GM19397 (cell line): ENCODE measurements at regions not wholly inside any gene's neighbourhood (a gene's known extent, or its start where the extent isn't known, plus 50 kb on each side); places are given as distances from the start of the nearest gene placed in this dataset.
"Not testable (repeated sequence)": the region's sequence is repeated elsewhere in the genome, so short reads cannot be mapped to it uniquely, and the experiment has no call there.

Experiments
- ATAC-seq: cut with Tn5 transposase; IDR thresholded peaks from one replicate; pipeline ENCODE4 v1.9.1; 2021; ENCODE audit warnings: mild to moderate bottlenecking, moderate library complexity; ENCODE audit not compliant: unreplicated experiment

DNA sequence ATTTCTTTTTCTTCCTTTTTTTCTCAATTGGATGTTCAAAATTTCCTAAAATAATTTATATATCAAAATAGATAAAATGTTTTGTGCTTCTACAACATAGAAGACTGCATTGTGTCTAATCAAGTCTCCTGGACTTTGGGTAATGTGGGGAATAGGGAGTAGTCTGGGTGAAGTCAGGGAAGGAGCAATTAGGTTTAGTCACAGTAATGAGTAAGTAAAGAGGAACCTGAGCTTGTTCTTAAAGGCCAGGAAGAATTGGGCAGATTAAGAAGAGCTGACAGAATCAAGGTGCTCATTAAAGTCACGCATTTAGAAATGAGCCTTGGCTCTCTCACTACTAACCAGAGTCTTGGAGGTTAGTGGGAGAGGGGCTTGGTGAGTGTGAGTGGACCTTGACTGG lies 233.3 kb upstream of the SSTR1 start:
- ATAC-seq, result no peak

DNA sequence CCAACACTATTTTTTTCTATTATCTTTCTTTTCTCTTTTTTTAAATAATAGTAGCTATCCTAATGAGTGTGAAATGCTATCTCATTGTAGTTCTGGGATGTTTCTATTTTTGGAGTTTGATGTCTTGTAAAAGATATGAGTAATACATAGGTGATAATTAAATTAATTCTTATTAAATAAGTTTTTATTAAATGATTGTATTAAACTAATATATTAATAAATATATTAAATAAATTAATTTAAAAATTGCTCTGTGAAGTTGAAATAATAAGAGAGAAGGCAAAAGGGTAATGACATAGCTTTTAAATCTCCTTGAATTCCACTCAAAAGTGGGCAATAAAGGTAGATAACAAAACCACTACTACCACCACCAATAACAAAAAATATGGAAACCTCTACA lies 230.2 kb upstream of the SSTR1 start:
- ATAC-seq, result no peak

DNA sequence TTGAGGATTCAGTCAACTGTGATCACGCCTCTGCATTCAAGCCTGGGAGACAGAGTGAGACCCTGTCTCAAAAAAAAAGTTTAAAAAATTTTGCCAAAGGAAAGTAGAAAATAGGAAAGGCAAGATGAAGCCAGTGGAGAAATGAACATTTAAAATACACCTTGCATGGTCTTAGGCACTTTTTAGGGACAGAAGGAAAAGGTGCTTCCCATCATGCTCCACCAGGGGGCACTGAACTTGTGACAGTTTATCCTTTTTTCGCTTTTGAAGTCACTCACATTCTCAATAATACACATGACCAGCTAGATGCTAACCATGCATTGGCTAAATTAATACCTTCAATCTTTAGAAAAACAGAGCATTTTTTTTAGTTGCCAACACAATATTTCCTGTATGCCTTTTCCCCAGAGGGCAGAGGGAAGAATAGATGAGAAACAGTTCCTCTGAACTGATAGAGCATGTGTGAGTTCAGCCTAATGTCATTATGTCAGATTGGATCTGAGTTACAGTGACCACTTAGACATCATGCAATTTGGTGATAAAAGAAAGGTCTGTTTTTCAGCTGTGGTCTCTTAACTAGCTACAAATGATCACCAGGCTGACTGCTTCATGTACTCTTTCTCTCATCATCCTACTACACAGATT lies 221.8 kb upstream of the SSTR1 start:
- ATAC-seq, result peak; percentile 64

DNA sequence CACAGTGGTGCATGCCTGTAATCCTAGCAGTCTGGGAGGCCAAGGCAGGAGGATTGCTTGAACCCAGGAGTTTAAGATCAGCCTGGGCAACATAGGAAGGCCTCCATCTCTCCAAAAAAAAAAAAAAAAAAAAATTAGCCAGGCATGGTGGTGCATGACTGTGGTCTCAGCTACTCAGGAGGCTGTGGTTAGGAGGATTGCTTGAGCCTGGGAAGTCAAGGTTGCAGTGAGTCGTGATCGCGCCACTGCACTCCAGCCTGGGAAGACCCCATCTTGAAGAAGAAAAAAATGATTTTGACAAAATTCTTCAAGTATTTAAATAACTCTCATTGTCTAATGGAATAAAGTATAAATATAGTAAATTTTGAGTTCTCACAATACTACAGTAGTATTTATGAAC lies 219.2 kb upstream of the SSTR1 start:
- ATAC-seq, result no peak

DNA sequence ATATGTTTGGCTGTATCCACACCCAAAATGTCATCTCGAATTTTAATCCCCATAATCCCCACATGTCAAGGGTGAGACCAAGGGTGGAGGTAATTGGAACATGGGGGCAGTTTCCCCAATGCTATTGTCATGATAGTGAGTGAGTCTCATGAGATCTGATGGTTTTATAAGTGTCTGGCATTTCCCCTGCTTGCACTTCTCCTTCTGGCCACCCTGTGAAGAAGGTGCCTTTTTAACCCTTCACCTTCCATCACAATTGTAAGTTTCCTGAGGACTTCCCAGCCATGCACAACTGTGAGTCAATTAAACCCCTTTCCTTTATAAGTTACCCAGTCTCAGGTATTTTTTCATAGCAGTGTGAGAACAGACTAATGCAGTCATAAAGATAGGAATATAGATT lies 216.7 kb upstream of the SSTR1 start:
- ATAC-seq, result no peak

DNA sequence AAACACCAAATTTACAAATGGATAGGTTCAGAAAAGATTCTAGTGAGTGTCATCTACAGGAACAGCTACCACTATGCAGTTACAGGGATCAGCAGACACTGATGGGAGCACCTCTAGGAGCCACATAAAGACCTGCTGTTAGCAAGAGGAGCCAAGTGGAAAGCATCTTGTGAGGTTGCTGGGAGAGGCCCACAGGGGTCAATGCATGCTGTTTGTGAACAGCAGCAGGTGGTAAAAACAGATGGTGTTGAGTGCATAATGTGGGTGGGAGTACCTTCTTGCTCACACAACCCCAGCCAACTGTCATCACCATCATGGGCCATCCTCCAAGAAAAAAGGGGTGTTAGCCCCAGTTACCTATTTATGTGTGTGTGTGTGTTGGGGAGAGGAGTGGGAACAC lies 215.2 kb upstream of the SSTR1 start:
- ATAC-seq, result no peak

DNA sequence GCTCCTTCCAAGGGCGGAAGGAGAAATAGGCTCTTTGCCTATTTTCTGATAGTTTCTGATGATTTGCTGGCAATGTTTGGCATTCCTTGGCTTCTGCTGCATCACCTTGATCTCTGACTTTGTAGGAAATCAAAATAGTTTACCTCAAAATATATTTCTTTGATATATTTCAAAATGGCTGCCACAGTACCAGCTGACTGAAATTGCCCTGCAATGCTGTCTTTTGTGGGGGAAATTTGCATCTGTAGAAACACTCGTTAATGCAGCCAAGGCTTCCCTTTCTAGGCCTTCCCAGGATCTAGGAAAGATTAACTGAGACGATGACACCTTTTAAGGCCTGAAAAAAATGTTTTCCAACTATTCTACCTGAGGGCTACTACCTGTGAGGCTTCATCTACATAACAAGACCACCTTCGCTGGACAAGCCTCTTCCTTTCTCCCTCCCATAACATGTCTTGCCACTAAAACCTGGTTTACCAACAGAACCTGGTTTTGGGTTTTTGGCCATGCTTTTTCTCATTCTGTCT lies 212.8 kb upstream of the SSTR1 start:
- no peak for ATAC-seq

DNA sequence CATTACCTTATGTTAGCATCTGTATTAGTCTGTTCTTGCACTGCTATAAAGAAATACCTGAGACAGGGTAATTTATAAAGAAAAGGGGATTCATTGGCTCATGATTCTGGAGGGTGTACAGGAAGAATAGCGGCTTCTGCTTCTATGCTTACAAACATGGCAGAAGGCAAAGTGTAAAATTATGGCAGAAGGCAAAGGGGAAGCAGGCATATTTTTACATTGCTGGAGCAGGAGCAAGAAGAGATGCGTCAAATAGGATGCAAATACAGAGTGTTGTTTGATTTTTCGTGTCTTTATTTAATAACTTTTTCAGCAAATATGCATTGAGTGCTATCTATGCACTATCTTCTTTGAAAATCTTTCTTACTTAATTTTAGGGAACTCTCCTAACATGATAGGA lies 210.7 kb upstream of the SSTR1 start:
- no peak for ATAC-seq

DNA sequence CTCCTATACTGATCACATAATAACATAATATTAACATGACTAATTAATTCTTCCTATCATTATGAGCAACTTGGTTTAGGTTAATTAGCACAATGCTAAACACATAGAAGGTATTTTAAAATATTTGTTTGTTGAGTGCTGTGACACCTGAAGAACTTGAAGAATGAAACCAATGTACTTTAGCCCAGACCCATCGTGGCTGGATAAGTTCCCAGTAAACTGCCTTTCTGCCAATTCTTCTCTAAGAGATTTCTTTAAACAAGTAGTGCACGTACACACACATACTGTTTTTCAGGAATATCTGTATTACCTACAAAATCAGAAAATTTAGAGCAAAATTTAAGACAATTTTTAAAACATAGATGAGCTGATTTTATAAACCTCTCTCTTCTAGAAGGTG lies 207.4 kb upstream of the SSTR1 start:
- no peak for ATAC-seq

DNA sequence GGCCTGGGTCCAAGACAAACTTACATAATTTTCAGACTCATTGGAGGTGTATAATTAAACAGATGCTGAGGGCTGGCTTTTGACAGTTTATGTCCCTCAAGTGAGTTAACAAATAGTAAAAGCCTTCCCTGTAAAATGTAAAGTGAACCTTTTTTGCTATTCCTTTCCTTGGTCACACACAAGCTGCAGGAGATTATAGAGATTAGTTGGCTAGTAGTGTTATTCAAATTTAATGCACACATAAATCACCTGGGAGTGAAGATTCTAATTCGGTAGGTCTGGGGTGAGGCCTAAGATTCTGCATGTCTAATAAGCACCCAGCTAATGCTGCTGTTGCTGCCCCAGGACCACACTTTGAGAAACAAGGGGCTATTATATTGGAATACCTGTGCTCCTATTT lies 206.2 kb upstream of the SSTR1 start:
- ATAC-seq, result no peak

DNA sequence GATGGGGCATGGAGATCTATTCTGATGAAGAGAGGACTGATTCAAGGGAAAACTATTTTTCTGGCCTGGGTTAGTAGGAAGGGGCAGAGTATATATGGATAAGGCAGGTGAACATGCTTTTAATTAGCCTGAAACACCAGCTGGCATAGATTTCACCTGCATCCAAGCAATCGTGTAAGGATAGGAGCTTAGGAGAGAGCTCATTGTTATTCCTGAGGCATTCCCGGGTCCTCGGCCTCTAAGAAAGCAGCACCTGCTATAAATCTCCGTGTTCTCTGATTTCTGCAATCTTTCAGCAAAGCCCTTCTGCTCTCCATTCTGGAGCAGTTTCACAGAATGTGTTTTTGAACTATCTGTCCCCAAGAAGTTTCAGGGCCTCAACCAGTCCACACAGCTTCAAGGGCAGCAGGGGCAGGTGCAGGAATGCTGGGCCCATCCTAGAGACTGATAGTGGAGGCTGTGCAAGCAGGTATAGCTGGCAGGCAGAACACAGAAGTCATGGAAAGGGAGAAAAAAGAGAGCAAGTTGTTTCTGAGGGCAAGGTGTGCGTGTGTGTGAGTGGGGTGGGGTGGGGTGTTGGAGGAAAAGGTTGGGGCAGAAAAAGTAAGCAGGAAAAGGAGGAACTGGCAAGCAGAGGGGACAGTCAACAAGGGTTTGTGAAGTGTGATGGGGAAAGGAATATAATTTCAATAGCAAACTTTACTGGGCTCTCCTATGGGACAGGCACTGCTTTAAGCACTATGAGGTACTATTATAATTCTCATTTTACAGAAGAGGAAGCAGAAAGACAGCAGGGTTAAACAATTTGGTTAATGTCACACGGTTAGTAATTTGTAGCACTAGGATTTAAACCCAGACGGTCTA lies 203.7 kb upstream of the SSTR1 start:
- ATAC-seq, result no peak

DNA sequence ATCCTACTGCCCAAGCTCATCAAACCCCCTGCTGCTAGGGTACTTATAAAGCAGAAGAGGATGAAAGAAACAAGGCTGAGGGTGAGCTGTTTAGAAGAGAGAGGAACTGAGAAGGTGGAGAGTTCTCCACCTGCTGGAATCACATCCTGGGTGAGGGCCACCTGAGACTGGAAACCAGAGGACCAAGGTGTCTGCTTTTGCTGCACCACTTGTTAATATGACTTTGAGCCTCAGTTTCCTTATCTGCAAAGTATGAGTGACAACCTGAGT lies 203.2 kb upstream of the SSTR1 start:
- ATAC-seq, result no peak

DNA sequence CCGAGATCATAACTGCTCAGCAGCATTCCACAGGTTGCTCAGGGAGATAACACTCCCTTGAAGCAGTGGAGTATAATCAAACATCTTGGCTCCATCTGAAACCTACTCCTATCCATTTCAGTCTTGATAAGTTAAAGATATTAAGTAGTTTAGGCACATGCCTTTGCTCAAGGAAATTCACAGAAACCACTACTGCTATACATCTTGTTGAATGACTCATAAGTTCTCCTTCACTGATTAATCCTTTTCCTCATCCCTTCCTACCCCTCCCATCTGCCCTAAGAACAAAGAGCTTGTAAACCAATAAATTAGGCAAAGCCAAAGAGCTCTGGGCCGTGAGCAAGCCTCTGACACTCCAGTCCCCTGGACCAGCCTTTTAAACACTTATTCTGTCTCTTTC lies 196.5 kb upstream of the SSTR1 start:
- not testable (repeated sequence) for ATAC-seq

DNA sequence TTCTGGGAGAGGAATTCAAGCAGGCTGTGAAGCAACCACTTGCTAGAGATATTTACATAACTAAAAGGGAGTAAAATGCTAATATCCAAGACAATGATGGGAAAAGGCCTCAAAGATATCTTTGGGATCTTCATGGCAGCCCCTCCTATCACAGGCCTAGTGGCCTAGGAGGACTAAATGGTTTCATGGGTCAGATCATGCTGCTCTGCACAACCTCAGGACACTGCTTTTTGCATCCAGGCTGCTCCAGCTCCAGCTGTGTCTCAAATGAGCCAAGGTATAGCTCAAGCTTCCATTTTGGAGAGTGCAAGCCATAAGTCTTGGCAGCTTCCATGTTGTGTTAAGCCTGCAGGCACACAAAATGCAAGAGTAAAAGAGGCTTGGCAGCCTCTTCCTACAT lies 195.6 kb upstream of the SSTR1 start:
- no peak for ATAC-seq

DNA sequence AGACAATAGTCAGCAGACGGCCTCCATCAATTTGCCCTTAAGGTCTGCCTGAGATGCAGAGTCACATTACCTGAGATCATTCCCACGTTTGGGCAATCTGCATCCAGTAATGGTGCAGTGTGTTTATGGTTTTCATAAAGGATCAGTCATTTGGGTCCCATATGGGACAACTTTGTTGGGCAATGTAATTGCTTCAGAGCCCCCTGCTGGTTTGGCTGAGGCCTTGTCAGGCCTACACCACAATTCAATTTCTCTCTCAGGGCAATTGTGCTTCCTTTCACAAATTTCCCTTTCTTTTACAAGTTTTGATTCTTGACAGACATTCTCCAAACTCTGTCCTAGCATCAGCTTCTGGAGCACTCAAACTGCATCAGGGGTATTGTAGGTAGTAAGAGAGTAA lies 191.2 kb upstream of the SSTR1 start:
- no peak for ATAC-seq

DNA sequence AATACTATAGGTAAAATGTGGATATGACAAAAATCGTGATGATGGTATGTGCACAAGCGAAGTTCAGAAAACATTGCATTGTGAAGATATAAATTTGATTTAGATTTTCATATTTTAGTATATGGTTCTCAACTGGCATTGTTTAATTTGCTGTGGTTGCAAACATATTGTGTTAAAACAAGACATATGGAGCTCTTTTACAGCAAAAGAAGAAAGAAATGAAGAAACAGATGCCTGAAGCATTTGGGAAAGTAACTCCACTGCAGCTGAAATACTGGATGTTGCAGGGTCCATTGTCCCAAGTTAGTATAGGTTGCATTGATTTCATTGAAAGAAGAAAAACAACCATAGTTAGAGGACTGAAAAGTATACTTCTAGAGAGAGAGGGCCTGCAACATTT lies 185.8 kb upstream of the SSTR1 start:
- ATAC-seq, result no peak

DNA sequence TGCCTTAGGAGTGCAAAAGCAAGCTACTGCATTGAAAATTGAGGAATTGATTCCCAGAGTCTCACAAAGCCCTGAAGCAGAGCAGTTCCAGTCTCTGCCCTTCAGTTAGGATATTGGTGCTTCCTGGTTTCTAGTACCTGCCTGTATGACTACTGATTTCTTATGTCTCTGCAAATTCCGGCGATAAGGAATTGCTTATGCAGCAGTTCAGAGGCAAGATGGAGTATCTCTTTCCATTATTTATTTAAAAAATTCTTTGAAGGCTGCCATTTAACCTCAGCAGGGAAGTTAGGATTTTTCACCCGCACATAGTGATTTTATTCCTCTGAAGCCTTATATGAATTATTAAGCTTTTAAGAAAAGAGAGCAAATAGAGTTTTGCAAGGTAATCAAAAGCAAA lies 184.9 kb upstream of the SSTR1 start:
- no peak for ATAC-seq

DNA sequence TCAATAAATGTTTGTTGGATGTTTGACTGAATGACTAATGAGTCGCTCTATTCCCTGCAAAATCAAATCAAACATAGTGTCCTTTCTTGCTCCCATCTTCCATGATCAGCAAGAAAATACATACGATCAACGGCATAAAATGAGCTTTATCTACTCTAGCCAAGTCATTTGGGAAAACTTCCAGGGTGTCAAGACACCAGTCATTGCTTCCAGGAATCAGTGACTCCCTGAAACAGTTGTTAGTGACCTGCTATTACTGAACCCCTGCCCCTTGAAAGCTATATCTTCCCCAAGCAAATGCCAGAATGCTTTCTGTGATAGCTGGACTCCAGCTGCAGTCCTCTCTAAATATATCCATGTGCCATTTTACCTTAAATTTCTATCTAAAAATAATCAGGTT lies 169.5 kb upstream of the SSTR1 start:
- ATAC-seq, result no peak

DNA sequence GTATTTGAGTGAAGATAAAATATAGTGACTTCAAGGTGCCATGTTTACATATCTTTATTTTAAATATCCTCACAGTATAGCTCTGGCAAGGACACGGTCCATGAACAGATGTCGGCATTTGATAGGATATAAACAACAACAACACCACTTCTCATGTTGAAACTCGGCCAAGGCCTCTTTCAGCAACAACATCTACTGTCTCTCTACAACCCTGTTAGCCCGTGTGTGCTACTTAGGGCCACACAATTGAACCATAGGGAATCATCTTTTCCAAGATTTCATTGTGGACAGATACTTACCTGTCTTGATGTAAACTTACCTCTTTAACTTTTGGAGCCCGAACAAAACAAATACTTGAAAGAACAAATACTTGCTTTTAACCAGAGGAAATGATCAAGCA lies 168.7 kb upstream of the SSTR1 start:
- no peak for ATAC-seq

DNA sequence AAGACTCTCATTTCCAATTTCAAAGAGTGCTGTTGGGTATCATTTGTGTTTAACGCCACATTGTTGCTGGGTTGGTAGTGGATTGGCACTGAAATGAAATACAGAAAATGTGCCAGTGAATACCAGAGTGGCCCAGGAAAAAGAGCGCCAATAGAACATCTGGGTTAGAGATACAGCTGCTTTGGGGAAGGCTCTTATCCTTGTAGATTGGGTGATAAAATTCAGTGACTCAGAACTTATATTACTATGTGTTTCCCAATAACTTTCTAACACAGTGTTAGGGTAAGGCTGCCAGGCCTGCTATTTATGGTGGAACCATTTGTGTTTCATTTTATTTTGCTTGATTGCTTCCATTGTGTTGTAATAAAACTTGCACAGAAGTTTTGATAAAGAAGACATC lies 168.2 kb upstream of the SSTR1 start:
- ATAC-seq, result no peak

DNA sequence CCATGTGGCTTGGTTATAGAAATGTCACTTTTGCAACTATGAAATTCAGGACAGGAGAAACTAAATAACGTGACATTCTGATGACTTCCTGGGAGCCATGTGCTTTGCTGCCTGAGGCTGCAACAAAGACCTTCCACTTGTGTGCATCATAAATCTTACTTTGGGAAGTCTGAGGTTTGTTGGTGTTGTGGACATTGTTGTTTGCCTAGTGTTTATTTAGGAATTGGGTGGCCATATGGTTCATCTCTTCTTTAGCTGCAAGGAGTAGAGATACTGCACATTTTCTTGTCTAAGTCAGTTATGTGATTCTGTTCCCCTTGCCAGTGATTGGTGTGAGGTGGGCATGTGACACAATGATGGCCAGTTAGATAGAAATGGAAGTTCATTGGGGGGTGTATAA lies 167.3 kb upstream of the SSTR1 start:
- ATAC-seq, result no peak

DNA sequence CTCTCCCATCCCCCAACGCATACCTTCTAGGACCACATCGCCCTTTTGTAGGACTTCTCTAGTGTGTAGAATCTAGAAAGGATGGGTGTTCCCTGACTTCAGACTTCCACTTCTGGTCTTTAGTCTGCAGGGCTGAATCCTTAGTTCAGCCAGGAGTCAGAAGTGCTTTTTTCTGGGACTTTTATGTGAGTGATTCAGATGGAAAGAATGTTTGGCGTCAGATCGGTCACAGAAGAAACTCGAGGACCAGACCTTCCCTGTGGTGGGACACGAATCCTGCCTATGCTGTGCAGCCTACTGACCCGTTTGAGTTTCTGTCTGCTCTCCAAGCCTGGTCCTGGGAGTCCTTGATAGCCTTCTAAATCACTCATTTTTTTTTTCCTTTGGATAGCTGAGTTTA lies 165.4 kb upstream of the SSTR1 start:
- ATAC-seq, result no peak

DNA sequence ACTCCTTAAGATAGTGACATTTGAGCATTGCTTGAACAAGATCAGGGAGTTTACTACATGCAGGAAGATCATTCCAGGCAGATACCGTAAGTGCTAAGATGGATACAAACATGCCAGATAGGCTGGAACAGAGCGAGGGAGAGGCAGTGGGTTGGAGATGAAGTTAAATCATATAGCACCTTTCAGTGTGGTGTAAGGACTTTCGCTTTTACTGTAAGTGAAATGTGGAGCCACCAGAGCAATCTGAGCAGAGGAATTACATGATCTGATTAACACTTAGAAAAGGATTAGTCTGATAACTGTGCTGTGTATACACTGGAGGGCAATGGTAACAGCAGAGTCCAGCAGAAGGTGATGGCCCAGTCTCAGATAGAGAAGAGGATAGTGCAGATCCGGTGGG lies 163.0 kb upstream of the SSTR1 start:
- ATAC-seq, result no peak
